ENCODE measurements at regions not wholly inside any gene's neighbourhood (a gene's known extent, or its start where the extent isn't known, plus 50 kb on each side); places are given as distances from the start of the nearest gene placed in this dataset.
A peak's percentile ranks its signal among the peaks of the same experiment; 100 is the strongest.
"Not testable (repeated sequence)": the region's sequence is repeated elsewhere in the genome, so short reads cannot be mapped to it uniquely, and the experiment has no call there.

GRCh38 chr1:68815632-68816031 lies 318.8 kb upstream of the DEPDC1 start:
- FAIRE-seq = no peak
- TF ChIP-seq POLR2A (IDR thresholded peaks at IDR 0.05; ENCODE audit: low read depth, low read length) = no peak
- no peak for DNase-seq (ENCODE audit: insufficient read length, low spot score)

- not testable (repeated sequence) for FAIRE-seq; DNase-seq (ENCODE audit: insufficient read length, low spot score)
These were observed 320.8 kb upstream of the DEPDC1 start for GRCh38 chr1:68817505-68818210.

GRCh38 chr1:68819190-68819829 lies 322.4 kb upstream of the DEPDC1 start:
- TF ChIP-seq POLR2A (IDR thresholded peaks at IDR 0.05; ENCODE audit: low read depth, low read length) = no peak
- DNase-seq (ENCODE audit: insufficient read length, low spot score) (peak; percentile 20), FAIRE-seq (no peak)

- DNase-seq (ENCODE audit: insufficient read length, low spot score) (no peak), FAIRE-seq (no peak)
- no peak for TF ChIP-seq POLR2A (IDR thresholded peaks at IDR 0.05; ENCODE audit: low read depth, low read length)
These were observed 323.3 kb upstream of the DEPDC1 start for GRCh38 chr1:68820151-68820550.

- DNase-seq (ENCODE audit: insufficient read length, low spot score) (no peak), FAIRE-seq (no peak)
- no peak for TF ChIP-seq POLR2A (IDR thresholded peaks at IDR 0.05; ENCODE audit: low read depth, low read length)
These were observed 330.0 kb upstream of the DEPDC1 start for GRCh38 chr1:68826836-68827235.

GRCh38 chr1:68827261-68827660 lies 330.4 kb upstream of the DEPDC1 start:
- no peak for DNase-seq (ENCODE audit: insufficient read length, low spot score)
- no peak for TF ChIP-seq POLR2A (IDR thresholded peaks at IDR 0.05; ENCODE audit: low read depth, low read length)
- FAIRE-seq = no peak

GRCh38 chr1:68828013-68828412 lies 331.1 kb upstream of the DEPDC1 start:
- TF ChIP-seq POLR2A (IDR thresholded peaks at IDR 0.05; ENCODE audit: low read depth, low read length) = no peak
- DNase-seq (ENCODE audit: insufficient read length, low spot score) = no peak
- no peak for FAIRE-seq

GRCh38 chr1:68831281-68831680 lies 334.4 kb upstream of the DEPDC1 start:
- no peak for TF ChIP-seq POLR2A (IDR thresholded peaks at IDR 0.05; ENCODE audit: low read depth, low read length)
- FAIRE-seq (no peak), DNase-seq (ENCODE audit: insufficient read length, low spot score) (no peak)

- no peak for FAIRE-seq
- no peak for TF ChIP-seq POLR2A (IDR thresholded peaks at IDR 0.05; ENCODE audit: low read depth, low read length)
- no peak for DNase-seq (ENCODE audit: insufficient read length, low spot score)
These were observed 351.1 kb upstream of the DEPDC1 start for GRCh38 chr1:68848017-68848416.

GRCh38 chr1:68868606-68869005 lies 371.7 kb upstream of the DEPDC1 start:
- TF ChIP-seq POLR2A (IDR thresholded peaks at IDR 0.05; ENCODE audit: low read depth, low read length) = no peak
- no peak for DNase-seq (ENCODE audit: insufficient read length, low spot score)

GRCh38 chr1:68873144-68873543 lies 376.3 kb upstream of the DEPDC1 start:
- FAIRE-seq = no peak
- TF ChIP-seq POLR2A (IDR thresholded peaks at IDR 0.05; ENCODE audit: low read depth, low read length) = no peak

More at GRCh38 chr1:68868606-68869005, 371.7 kb upstream of the DEPDC1 start:
- FAIRE-seq = no peak

GRCh38 chr1:68881330-68882194 lies 384.7 kb upstream of the DEPDC1 start:
- not testable (repeated sequence) for FAIRE-seq; DNase-seq (ENCODE audit: insufficient read length, low spot score)

More at GRCh38 chr1:68873144-68873543, 376.3 kb upstream of the DEPDC1 start:
- no peak for DNase-seq (ENCODE audit: insufficient read length, low spot score)

- FAIRE-seq (no peak), DNase-seq (ENCODE audit: insufficient read length, low spot score) (no peak)
- TF ChIP-seq POLR2A (IDR thresholded peaks at IDR 0.05; ENCODE audit: low read depth, low read length) = no peak
These were observed 392.6 kb upstream of the DEPDC1 start for GRCh38 chr1:68889471-68889870.

GRCh38 chr1:68890736-68891135 lies 393.9 kb upstream of the DEPDC1 start:
- no peak for FAIRE-seq
- no peak for TF ChIP-seq POLR2A (IDR thresholded peaks at IDR 0.05; ENCODE audit: low read depth, low read length)
- no peak for DNase-seq (ENCODE audit: insufficient read length, low spot score)

All from H54 (cell line).